Hepatic stellate cell (primary cell): ENCODE measurements at regions not wholly inside any gene's neighbourhood (a gene's known extent, or its start where the extent isn't known, plus 50 kb on each side); places are given as distances from the start of the nearest gene placed in this dataset.
"Not testable (repeated sequence)": the region's sequence is repeated elsewhere in the genome, so short reads cannot be mapped to it uniquely, and the experiment has no call there.

Source experiments
- DNase-seq: peaks from one replicate; pipeline ENCODE4 v3.0.0; 2011; ENCODE audit warnings: low spot score

GRCh38 chr6:71360556-71361335 is 72.1 kb downstream of the OGFRL1 start:
- not testable (repeated sequence) for DNase-seq

- no peak for DNase-seq
These were observed 76.4 kb downstream of the OGFRL1 start for GRCh38 chr6:71364889-71365542.

DNA sequence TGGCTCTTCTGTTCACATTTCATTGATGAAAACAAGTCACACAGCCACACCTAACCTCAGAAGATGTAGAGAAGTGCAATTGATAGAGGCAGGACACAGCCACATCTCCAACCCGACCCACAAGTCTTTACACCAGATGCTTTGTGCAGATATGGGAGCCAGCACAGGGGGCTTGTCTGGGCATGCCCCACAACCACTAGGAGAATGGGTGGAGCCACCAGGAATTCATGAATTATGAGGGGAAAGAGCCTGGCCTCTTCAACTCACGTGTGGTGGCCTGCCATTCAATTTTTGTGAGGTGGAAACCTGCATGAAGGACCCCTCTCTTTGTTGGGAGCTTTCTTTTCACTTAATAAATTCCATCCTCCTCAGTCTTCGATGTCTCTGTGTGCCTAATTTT is 79.1 kb downstream of the OGFRL1 start:
- DNase-seq, result no peak

DNA sequence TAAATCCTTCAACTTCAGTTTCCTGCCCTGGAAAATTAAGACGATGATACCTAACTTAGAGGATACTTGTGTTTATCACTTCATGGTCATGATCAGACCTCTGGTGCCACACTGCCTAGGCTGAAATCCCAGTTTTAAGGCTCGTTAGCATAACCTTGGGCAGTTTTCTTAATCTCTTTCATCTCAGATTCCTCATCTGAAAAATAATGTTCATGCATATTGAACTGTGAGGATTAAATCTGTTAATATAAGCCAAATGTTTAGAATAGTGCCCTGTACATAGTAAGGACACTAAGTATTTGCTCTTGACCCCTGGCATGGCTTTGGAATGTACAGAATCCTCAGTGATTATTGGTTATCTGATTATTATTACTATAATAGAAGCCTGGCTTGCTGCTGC is 79.7 kb downstream of the OGFRL1 start:
- no peak for DNase-seq

DNA sequence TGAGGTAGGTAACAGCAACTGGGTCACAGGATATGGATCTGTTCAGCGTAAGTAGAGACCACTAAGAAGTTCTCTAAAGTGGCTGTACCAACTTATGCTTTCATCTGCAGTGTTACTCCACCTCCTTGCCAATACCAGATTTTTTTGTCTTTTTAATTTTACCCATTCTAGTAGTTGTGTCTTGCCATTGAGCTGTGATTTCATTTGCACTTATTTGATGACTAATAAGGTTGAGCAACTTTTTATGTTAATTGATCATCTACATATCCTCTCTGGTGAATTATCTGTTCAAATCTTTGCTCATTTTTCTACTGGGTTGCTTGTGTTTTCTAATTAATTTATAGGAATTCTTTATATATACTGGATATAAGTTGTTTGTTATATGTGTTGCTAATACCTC is 82.9 kb downstream of the OGFRL1 start:
- DNase-seq, result no peak

DNA sequence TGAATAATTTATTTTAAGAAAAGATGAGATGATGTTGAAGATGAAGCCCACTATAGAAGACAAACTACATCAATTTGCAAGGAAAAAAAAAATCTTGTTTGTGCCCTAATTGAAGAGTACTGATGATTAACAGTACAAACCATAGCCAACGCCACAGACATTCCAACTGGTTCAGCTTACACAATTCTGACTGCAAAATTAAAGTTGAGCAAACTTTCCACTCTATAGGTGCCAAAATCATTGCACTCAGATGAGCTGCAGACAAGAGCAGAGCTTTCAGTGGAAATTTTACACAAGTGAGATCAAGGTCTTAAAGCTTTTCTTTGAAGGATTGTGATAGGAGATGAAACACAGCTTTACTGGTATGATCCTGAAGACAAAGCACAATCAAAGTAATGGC is 85.3 kb downstream of the OGFRL1 start:
- DNase-seq, result no peak

- no peak for DNase-seq
These were observed 87.1 kb downstream of the OGFRL1 start for GRCh38 chr6:71375676-71376075.

DNA sequence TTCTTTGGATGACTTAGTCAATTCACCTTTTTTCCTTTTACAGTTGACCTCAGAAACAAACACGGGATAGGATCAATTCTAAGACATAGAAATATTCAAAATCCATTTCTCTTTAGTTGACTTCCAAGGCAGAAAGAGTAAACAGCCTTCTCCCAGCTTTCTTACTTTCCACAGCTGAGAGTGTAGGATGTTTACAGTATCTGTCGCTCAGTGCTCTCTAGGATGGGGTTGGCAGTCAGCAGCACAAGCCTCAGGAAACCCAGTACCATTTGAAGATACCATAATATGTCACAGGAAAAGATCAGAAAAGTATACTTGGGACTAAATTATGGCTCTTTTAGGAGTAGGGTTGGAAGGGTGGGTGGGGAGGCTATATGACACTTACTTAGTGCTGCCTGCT is 88.2 kb downstream of the OGFRL1 start:
- DNase-seq, result no peak

- no peak for DNase-seq
These were observed 94.9 kb downstream of the OGFRL1 start for GRCh38 chr6:71383476-71383875.

- peak; percentile 7 for DNase-seq
These were observed 95.4 kb downstream of the OGFRL1 start for GRCh38 chr6:71383901-71384489.

GRCh38 chr6:71385111-71385822 is 96.7 kb downstream of the OGFRL1 start:
- DNase-seq, result no peak

DNA sequence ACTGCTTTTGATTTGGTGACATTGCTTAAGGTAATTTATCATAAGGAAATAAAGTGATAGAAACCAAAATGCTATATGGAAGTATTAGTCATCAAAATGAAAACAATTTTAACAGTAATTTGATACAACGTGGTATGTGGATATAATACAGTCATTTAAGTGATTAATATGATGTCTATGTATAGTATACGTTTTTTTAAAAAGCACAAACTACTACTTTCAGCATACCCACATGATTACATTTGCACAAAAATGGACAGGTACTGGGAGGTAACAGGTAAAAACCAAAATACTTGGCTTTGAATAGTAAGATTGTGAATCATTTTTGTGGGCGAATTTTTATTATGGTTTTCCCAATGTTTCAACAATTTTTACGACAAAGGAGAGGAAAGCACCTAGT is 97.6 kb downstream of the OGFRL1 start:
- no peak for DNase-seq

DNA sequence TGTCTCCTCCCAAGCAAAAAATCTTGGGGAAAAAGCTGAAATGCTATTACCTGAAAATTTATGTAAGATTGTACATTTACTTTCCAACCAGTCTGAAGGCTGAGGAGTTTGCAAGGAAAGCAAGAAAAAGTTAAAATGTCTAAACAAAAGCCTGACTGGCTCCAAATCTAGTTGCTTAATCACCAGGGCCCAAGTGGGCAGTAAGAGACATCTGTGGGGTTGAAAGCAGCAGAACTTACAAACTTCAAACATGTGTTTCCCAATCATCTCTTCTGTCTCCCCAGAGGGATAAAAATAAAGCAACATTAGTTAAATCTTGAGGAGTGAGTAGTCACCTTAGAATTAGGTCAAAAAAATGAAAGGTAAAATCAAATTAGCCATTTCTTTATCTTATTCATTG is 98.6 kb downstream of the OGFRL1 start:
- DNase-seq, result no peak

- no peak for DNase-seq
These were observed 99.6 kb downstream of the OGFRL1 start for GRCh38 chr6:71388068-71388744.

GRCh38 chr6:71388856-71389527 is 100.4 kb downstream of the OGFRL1 start:
- DNase-seq, result no peak

GRCh38 chr6:71391126-71391525 is 102.5 kb downstream of the OGFRL1 start:
- no peak for DNase-seq

DNA sequence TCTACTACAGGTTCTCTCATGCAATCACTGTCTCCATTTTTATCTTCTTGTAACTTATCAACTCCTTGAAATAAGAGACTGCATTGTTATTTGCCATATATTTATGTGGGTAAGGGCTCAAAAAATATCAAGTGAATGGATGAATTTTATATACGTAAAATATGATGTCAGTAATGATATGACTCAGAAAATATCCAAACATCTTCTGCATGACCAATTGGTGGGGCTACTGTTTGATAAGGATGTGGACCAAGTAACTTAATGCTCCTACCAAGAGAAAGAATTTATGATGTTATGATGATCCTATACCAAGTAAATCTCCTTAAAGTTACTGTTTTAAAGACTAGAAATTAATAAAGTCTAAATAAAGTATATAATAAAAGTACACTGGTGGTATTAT is 103.7 kb downstream of the OGFRL1 start:
- DNase-seq, result no peak

DNA sequence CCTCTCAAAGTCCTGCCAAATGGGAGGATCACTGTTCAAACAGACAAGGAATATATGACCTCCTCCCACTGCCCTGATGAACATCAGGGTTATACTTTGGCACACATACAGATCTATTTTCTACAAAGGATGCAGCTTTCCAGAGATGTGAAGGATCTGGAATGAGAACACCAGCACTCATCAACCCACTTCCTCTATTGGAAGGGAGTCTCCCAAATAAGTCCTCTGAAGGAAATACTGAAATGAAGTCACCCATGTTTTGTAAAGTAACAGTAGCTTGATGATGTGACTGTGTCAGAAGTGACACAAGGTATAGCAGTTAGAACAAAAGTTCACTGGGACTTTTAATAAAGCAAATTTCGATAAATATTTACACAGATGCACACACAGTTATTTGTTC is 104.9 kb downstream of the OGFRL1 start:
- DNase-seq, result no peak

- DNase-seq, result no peak
These were observed 105.4 kb downstream of the OGFRL1 start for GRCh38 chr6:71393981-71394432.

- no peak for DNase-seq
These were observed 106.3 kb downstream of the OGFRL1 start for GRCh38 chr6:71394926-71395325.

DNA sequence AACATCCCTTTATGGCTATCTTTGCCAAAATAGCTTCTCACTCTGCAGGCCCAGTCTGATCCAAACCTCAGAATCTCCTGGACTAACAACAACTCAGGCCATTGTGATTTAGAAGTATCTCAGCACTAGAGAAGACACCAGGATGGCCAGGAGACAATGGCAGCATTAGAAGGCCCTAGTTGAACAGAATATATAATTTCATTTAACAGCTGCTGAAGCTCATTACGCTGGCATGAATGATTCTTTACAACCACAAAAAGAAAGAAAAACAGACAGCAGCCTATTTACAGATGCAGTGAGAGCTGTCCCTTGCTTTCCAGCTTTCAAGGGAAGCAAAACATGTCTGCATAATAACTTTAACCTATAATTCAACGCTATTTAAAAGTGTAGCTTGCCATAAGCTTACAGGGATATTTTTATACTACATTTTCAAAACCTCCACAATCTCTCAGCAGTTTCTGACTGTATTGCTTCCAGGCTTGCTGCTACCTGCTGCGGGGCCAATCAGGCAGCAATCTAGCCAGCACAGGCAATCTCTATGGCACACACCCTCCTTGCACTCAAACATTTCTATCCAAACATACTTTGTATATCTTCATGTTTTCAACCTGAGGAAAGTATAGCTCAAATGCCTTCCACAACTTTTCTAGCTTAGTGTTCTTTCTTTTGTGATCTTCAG is 107.3 kb downstream of the OGFRL1 start:
- DNase-seq, result no peak
